ENCODE measurements at regions not wholly inside any gene's neighbourhood (a gene's known extent, or its start where the extent isn't known, plus 50 kb on each side); places are given as distances from the start of the nearest gene placed in this dataset.

DNA sequence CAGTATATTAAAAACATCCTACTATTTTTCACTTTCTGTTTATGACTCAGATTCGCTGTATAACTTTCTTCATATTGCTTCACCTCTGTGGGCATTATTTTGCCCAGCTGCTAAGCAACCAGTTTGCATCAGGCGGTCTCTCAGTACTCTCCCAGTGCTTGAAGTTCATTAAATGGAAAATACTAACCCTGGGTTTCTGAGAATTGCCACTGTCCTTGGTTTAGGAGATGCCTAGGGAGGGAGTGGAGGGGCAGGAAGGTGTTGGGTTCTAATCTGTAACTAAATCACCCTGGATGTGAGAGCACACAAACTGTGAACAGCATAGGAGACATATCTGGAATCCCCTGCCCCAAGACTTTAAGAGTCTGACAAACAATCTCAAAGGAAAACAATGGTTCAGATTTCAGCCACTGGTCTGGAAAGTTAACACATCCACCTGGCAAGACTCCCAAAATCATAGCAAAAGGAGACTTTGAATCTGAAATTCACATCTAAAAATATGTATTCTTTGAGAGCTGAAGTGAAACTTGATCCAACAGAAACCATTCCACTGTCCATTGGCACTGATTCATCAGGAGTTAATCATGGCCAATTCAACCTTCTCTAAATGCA is 540.0 kb downstream of the SOX6 start (continued):
- TF ChIP-seq, protein P1, sequence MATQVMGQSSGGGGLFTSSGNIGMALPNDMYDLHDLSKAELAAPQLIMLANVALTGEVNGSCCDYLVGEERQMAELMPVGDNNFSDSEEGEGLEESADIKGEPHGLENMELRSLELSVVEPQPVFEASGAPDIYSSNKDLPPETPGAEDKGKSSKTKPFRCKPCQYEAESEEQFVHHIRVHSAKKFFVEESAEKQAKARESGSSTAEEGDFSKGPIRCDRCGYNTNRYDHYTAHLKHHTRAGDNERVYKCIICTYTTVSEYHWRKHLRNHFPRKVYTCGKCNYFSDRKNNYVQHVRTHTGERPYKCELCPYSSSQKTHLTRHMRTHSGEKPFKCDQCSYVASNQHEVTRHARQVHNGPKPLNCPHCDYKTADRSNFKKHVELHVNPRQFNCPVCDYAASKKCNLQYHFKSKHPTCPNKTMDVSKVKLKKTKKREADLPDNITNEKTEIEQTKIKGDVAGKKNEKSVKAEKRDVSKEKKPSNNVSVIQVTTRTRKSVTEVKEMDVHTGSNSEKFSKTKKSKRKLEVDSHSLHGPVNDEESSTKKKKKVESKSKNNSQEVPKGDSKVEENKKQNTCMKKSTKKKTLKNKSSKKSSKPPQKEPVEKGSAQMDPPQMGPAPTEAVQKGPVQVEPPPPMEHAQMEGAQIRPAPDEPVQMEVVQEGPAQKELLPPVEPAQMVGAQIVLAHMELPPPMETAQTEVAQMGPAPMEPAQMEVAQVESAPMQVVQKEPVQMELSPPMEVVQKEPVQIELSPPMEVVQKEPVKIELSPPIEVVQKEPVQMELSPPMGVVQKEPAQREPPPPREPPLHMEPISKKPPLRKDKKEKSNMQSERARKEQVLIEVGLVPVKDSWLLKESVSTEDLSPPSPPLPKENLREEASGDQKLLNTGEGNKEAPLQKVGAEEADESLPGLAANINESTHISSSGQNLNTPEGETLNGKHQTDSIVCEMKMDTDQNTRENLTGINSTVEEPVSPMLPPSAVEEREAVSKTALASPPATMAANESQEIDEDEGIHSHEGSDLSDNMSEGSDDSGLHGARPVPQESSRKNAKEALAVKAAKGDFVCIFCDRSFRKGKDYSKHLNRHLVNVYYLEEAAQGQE (IDR thresholded peaks at IDR 0.05; ENCODE audit: unreplicated experiment): no peak
- TF ChIP-seq, protein P2, sequence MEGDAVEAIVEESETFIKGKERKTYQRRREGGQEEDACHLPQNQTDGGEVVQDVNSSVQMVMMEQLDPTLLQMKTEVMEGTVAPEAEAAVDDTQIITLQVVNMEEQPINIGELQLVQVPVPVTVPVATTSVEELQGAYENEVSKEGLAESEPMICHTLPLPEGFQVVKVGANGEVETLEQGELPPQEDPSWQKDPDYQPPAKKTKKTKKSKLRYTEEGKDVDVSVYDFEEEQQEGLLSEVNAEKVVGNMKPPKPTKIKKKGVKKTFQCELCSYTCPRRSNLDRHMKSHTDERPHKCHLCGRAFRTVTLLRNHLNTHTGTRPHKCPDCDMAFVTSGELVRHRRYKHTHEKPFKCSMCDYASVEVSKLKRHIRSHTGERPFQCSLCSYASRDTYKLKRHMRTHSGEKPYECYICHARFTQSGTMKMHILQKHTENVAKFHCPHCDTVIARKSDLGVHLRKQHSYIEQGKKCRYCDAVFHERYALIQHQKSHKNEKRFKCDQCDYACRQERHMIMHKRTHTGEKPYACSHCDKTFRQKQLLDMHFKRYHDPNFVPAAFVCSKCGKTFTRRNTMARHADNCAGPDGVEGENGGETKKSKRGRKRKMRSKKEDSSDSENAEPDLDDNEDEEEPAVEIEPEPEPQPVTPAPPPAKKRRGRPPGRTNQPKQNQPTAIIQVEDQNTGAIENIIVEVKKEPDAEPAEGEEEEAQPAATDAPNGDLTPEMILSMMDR (conservative IDR thresholded peaks at IDR 0.05; ENCODE audit: low read depth in 2 of 2): no peak
- TF ChIP-seq ZNF114 (CRISPR knock-in tag; IDR thresholded peaks at IDR 0.05): no peak
- no peak for TF ChIP-seq JUNB (IDR thresholded peaks at IDR 0.05; ENCODE audit: unreplicated experiment)

DNA sequence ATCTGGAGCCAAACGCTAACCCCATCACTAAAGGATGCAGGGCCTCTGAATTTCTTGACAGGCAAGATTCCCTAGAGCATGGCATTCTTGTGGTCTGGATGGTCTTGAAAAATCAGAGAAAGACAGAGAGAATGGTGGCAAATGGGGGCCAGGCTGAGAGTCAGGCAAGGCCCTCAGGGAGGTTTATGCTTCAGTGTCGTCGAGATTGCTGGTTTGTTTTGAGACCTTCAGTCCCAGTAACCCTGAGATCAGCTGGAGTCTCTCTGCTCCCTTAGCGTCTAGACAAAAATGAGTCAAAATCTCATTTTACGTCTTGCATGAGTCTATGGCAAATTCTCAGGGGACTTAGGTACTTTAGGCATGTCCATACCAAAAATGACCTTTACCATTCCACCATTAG is 539.3 kb downstream of the SOX6 start:
- no peak overlapping the region for H3K27ac Mint-ChIP-seq
- no peaks in the 10 kb centered on the region for H3K36me3 Mint-ChIP-seq (ENCODE audit: low read depth)
- H3K9me3 Mint-ChIP-seq: no peaks in the 10 kb centered on the region
- DNase-seq (ENCODE audit: low spot score): no peak
- Histone ChIP-seq H4K20me1 (replicated peaks; ENCODE audit: insufficient read depth) (no peaks in the 10 kb centered on the region), H3K79me2 (replicated peaks; ENCODE audit: insufficient read depth) (no peaks in the 10 kb centered on the region), H3K27ac (ENCODE audit: low read depth) (no peak overlapping the region), H3F3A (replicated peaks; ENCODE audit: low read depth) (no peaks in the 10 kb centered on the region), H3K4me2 (no peak overlapping the region), H2AFZ (no peak overlapping the region), H3K27me3 (ENCODE audit: insufficient read depth) (no peaks in the 10 kb centered on the region), H3K36me3 (ENCODE audit: insufficient read depth) (no peaks in the 10 kb centered on the region), H3K4me3 (no peak overlapping the region), H3K4me1 (ENCODE audit: insufficient read depth) (no peaks in the 10 kb centered on the region), H3K9me2 (ENCODE audit: insufficient read depth) (no peaks in the 10 kb centered on the region)
- no peaks in the 10 kb centered on the region for H3K4me1 Mint-ChIP-seq
- no peak overlapping the region for H3K4me3 Mint-ChIP-seq
- no peaks in the 10 kb centered on the region for H3K27me3 Mint-ChIP-seq (ENCODE audit: insufficient read depth, low read depth, poor library complexity)
- ATAC-seq: no peak
- no peak for TF ChIP-seq JUNB (IDR thresholded peaks at IDR 0.05; ENCODE audit: unreplicated experiment)
- TF ChIP-seq EZH2 (IDR thresholded peaks at IDR 0.05; ENCODE audit: low read depth, unreplicated experiment): no peak
- TF ChIP-seq, protein P1 (IDR thresholded peaks at IDR 0.05; ENCODE audit: unreplicated experiment): no peak
- TF ChIP-seq, protein P3, sequence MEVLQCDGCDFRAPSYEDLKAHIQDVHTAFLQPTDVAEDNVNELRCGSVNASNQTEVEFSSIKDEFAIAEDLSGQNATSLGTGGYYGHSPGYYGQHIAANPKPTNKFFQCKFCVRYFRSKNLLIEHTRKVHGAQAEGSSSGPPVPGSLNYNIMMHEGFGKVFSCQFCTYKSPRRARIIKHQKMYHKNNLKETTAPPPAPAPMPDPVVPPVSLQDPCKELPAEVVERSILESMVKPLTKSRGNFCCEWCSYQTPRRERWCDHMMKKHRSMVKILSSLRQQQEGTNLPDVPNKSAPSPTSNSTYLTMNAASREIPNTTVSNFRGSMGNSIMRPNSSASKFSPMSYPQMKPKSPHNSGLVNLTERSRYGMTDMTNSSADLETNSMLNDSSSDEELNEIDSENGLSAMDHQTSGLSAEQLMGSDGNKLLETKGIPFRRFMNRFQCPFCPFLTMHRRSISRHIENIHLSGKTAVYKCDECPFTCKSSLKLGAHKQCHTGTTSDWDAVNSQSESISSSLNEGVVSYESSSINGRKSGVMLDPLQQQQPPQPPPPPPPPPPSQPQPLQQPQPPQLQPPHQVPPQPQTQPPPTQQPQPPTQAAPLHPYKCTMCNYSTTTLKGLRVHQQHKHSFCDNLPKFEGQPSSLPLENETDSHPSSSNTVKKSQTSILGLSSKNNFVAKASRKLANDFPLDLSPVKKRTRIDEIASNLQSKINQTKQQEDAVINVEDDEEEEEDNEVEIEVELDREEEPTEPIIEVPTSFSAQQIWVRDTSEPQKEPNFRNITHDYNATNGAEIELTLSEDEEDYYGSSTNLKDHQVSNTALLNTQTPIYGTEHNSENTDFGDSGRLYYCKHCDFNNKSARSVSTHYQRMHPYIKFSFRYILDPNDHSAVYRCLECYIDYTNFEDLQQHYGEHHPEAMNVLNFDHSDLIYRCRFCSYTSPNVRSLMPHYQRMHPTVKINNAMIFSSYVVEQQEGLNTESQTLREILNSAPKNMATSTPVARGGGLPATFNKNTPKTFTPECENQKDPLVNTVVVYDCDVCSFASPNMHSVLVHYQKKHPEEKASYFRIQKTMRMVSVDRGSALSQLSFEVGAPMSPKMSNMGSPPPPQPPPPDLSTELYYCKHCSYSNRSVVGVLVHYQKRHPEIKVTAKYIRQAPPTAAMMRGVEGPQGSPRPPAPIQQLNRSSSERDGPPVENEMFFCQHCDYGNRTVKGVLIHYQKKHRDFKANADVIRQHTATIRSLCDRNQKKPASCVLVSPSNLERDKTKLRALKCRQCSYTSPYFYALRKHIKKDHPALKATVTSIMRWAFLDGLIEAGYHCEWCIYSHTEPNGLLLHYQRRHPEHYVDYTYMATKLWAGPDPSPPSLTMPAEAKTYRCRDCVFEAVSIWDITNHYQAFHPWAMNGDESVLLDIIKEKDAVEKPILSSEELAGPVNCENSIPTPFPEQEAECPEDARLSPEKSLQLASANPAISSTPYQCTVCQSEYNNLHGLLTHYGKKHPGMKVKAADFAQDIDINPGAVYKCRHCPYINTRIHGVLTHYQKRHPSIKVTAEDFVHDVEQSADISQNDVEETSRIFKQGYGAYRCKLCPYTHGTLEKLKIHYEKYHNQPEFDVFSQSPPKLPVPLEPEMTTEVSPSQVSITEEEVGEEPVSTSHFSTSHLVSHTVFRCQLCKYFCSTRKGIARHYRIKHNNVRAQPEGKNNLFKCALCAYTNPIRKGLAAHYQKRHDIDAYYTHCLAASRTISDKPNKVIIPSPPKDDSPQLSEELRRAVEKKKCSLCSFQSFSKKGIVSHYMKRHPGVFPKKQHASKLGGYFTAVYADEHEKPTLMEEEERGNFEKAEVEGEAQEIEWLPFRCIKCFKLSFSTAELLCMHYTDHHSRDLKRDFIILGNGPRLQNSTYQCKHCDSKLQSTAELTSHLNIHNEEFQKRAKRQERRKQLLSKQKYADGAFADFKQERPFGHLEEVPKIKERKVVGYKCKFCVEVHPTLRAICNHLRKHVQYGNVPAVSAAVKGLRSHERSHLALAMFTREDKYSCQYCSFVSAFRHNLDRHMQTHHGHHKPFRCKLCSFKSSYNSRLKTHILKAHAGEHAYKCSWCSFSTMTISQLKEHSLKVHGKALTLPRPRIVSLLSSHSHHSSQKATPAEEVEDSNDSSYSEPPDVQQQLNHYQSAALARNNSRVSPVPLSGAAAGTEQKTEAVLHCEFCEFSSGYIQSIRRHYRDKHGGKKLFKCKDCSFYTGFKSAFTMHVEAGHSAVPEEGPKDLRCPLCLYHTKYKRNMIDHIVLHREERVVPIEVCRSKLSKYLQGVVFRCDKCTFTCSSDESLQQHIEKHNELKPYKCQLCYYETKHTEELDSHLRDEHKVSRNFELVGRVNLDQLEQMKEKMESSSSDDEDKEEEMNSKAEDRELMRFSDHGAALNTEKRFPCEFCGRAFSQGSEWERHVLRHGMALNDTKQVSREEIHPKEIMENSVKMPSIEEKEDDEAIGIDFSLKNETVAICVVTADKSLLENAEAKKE (CRISPR knock-in tag; IDR thresholded peaks at IDR 0.05): no peak
- TF ChIP-seq, protein P4, sequence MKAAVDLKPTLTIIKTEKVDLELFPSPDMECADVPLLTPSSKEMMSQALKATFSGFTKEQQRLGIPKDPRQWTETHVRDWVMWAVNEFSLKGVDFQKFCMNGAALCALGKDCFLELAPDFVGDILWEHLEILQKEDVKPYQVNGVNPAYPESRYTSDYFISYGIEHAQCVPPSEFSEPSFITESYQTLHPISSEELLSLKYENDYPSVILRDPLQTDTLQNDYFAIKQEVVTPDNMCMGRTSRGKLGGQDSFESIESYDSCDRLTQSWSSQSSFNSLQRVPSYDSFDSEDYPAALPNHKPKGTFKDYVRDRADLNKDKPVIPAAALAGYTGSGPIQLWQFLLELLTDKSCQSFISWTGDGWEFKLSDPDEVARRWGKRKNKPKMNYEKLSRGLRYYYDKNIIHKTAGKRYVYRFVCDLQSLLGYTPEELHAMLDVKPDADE (IDR thresholded peaks at IDR 0.05): no peak
